H1 (cell line): ENCODE measurements at regions not wholly inside any gene's neighbourhood (a gene's known extent, or its start where the extent isn't known, plus 50 kb on each side); places are given as distances from the start of the nearest gene placed in this dataset.

Experiments
- EZH2 ChIP-seq: fragments of 200-600 bp; sonication (generic); IDR thresholded peaks from 2 replicates; pipeline ENCODE4 v1.7.1; 2012; ENCODE audit warnings: low read depth, mild to moderate bottlenecking, moderate library complexity, low read length, inconsistent platforms; ENCODE audit not compliant: severe bottlenecking
- TF ChIP-seq, protein P1 (sequence below): fragments of 300-600 bp; sonication (generic); IDR thresholded peaks from 2 replicates; pipeline ENCODE4 v1.7.1; 2012; ENCODE audit warnings: low read length, moderate library complexity, mild to moderate bottlenecking, inconsistent platforms; ENCODE audit not compliant: insufficient replicate concordance

DNA sequence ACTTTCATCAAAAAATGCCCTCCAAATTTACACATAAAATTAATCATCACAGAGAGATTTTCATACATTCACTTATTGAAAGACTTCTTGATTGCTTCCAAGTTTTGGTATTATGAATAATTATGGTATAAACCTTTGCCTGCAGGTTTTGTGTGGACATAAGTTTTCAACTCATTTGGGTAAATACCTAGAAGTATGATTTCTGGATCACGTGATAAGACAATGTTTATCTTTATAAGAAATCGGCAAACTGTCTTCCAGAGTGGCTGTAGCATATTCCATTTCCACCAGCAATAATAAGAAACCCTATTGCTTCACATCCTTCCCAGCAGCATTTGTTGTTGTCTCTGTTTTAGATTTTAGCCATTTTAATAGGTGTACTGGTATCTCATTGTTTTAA, 1507.0 kb upstream of the IGFBP7 start (continued):
- TF ChIP-seq EZH2: no peak
- TF ChIP-seq, protein P1, sequence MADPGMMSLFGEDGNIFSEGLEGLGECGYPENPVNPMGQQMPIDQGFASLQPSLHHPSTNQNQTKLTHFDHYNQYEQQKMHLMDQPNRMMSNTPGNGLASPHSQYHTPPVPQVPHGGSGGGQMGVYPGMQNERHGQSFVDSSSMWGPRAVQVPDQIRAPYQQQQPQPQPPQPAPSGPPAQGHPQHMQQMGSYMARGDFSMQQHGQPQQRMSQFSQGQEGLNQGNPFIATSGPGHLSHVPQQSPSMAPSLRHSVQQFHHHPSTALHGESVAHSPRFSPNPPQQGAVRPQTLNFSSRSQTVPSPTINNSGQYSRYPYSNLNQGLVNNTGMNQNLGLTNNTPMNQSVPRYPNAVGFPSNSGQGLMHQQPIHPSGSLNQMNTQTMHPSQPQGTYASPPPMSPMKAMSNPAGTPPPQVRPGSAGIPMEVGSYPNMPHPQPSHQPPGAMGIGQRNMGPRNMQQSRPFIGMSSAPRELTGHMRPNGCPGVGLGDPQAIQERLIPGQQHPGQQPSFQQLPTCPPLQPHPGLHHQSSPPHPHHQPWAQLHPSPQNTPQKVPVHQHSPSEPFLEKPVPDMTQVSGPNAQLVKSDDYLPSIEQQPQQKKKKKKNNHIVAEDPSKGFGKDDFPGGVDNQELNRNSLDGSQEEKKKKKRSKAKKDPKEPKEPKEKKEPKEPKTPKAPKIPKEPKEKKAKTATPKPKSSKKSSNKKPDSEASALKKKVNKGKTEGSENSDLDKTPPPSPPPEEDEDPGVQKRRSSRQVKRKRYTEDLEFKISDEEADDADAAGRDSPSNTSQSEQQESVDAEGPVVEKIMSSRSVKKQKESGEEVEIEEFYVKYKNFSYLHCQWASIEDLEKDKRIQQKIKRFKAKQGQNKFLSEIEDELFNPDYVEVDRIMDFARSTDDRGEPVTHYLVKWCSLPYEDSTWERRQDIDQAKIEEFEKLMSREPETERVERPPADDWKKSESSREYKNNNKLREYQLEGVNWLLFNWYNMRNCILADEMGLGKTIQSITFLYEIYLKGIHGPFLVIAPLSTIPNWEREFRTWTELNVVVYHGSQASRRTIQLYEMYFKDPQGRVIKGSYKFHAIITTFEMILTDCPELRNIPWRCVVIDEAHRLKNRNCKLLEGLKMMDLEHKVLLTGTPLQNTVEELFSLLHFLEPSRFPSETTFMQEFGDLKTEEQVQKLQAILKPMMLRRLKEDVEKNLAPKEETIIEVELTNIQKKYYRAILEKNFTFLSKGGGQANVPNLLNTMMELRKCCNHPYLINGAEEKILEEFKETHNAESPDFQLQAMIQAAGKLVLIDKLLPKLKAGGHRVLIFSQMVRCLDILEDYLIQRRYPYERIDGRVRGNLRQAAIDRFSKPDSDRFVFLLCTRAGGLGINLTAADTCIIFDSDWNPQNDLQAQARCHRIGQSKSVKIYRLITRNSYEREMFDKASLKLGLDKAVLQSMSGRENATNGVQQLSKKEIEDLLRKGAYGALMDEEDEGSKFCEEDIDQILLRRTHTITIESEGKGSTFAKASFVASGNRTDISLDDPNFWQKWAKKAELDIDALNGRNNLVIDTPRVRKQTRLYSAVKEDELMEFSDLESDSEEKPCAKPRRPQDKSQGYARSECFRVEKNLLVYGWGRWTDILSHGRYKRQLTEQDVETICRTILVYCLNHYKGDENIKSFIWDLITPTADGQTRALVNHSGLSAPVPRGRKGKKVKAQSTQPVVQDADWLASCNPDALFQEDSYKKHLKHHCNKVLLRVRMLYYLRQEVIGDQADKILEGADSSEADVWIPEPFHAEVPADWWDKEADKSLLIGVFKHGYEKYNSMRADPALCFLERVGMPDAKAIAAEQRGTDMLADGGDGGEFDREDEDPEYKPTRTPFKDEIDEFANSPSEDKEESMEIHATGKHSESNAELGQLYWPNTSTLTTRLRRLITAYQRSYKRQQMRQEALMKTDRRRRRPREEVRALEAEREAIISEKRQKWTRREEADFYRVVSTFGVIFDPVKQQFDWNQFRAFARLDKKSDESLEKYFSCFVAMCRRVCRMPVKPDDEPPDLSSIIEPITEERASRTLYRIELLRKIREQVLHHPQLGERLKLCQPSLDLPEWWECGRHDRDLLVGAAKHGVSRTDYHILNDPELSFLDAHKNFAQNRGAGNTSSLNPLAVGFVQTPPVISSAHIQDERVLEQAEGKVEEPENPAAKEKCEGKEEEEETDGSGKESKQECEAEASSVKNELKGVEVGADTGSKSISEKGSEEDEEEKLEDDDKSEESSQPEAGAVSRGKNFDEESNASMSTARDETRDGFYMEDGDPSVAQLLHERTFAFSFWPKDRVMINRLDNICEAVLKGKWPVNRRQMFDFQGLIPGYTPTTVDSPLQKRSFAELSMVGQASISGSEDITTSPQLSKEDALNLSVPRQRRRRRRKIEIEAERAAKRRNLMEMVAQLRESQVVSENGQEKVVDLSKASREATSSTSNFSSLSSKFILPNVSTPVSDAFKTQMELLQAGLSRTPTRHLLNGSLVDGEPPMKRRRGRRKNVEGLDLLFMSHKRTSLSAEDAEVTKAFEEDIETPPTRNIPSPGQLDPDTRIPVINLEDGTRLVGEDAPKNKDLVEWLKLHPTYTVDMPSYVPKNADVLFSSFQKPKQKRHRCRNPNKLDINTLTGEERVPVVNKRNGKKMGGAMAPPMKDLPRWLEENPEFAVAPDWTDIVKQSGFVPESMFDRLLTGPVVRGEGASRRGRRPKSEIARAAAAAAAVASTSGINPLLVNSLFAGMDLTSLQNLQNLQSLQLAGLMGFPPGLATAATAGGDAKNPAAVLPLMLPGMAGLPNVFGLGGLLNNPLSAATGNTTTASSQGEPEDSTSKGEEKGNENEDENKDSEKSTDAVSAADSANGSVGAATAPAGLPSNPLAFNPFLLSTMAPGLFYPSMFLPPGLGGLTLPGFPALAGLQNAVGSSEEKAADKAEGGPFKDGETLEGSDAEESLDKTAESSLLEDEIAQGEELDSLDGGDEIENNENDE: no peak
